ENCODE measurements at regions not wholly inside any gene's neighbourhood (a gene's known extent, or its start where the extent isn't known, plus 50 kb on each side); places are given as distances from the start of the nearest gene placed in this dataset.
"Not testable (repeated sequence)": the region's sequence is repeated elsewhere in the genome, so short reads cannot be mapped to it uniquely, and the experiment has no call there.

DNA sequence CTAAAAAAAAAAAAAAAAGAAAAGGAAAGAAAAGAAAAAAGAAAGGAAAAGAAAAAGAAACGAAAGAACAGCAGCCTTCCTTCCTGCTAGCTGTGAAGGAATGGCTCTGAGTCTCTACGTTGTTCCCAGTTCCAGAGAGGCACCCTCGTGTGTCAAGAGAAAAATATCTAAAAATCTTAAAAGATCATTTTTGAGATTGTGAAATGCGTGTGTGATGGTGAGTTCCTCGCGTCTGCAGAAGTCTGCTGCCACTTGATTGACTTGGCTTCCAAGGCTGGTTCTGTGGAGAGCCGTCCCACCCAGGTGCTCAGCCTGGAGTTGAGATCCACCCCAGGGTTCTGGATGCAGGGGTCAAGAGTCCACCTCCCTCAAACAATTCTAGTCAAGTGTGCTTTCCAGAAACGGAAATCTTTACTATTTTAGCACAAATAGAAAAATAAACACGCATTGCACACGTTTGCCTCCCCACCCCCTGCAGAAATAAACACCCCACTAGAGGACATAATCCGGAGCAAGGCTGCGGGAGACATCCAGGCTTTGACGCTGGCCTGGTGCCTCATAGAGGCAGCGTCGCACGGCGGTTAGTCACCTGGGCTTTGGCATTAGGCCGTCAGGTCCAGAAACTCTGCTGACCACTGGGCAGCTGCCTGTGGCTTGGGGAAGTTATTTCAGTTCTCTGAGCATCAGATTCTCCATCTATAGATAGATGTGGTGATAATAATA, 265.4 kb downstream of the FAM43A start:
- DNase-seq, result no peak

DNA sequence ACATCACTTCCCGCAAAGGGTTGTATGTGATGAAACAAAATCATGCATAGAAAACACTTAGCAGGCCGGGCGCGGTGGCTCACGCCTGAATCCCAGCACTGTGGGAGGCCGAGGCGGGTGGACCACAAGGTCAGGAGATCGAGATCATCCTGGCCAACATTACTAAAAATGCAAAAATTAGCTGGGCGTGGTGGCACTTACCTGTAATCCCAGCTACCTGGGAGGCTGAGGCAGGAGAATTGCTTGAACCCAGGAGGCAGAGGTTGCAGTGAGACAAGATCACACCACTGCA, 265.9 kb downstream of the FAM43A start:
- DNase-seq, result not testable (repeated sequence)

DNA sequence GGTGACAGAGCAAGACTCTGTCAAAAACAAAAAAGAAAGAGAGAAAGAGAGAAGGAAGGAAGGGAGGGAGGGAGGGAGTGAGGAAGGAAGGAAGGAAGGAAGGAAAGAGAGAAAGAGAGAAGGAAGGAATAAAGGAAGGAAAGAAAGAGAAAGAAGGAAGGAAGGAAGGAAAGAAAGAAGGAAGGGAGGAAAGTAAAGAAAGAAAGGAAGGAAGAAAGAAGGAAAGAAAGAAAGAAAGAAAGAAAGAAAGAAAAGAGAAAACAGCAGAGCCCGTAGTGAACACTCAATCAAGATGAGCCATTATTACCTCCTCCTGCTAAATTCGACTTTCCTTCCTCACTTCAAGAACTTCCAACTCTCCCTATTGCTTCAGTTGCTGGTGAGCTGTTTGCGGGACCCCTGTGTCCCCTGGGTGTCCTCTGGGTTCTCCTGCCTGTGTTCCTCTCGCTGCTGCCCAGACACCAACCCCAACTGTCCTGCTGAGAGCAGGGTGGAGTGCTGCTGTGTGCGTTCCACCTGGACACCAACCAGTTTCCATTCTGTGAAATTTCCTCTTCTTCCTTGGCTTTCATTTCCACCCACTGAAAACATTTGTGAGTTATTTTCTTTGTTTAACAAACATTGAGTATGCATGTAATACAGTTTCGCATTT, 266.4 kb downstream of the FAM43A start:
- no peak for DNase-seq

DNA sequence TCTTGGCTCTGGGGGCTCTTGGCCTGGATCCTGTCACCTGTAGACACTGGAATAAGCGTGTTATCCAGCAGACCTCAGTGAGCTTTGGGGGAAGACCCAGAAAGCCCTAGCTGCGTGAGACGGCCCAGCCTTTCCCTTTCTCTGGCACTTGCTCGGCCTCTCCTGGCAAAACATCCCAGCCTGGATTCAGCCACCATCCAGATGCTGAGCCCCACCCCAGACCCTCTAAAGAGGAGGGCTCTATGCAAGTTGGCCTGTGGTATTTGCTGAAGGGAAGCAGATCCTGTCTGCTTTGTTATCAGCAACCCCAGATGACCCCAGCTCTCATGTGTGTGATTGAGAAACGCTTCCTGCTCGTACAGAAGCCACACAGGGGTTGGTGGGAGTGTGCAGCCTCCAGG, 267.2 kb downstream of the FAM43A start:
- no peak for DNase-seq

DNA sequence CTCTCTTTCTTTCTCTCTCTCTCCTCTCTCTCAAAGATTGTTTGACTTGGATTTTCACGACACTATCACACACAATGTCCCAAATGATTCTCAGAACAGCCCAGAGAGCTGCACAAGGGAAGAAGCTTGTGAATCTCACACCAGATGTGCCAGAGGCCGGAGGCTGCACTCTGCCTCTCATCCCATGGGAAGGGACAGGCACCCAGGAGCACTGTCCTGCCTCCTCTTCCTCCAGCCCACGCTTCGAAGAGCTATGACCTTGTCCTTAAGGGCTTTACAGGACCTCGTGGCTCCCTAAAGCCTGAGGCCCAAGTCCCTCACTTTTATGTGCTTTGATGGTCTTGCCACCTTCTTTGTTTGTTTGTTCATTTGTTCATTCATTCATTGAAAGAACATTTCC, 267.6 kb downstream of the FAM43A start:
- no peak for DNase-seq

DNA sequence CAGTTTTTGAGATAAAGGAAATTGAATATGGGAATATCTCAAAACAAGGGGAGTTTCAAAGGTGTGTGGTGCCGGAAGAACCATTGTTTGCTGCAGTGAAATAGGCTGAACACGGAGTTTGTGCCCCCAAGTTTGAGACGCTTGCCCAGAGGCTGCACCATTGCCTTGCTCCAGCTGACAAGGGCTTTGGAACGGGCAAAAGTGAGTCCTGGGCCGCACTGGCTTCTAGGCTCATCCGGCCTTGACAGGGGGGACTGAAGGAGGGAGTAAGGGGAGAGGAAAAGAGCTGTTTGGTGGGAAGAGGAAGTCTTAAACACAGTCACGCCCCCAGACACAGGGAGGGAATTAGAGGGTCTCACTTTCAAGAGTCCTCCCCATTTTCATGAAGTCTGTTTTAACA, 269.9 kb downstream of the FAM43A start:
- DNase-seq, result no peak

DNA sequence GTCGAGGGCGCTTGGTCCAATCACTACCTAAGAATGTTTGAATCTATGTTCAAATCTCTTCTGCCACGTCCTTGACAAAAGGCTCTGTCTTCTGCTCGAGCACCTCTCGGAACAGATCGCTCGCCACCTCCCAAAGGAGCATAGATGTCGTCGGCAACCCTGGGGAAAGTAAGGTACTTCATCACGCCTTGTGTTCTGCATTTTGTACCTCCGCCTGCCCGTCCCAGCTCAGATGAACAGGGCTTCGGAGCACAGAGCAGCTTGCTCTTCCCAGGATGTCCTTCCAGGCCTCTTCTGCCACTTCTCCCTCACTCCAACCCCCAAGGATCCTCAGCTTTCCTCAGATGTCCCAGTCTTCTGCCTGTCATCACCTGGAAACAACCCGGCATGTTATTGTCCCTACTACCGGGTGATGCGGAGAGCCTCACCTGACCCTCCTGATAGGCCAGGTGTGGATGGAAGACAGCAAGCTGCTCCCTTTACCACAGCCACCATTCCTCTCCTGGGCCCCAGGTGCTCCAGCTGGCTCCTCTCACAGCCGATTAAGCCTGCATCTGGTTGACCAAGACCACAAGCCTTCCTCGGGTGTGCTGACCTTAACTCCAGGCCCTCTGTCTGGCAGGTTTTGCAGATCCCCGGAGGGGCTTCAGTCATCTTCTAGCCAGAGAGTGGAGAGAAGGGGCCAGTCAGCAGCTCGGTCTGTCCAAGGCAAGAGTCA, 270.5 kb downstream of the FAM43A start:
- DNase-seq, result no peak

DNA sequence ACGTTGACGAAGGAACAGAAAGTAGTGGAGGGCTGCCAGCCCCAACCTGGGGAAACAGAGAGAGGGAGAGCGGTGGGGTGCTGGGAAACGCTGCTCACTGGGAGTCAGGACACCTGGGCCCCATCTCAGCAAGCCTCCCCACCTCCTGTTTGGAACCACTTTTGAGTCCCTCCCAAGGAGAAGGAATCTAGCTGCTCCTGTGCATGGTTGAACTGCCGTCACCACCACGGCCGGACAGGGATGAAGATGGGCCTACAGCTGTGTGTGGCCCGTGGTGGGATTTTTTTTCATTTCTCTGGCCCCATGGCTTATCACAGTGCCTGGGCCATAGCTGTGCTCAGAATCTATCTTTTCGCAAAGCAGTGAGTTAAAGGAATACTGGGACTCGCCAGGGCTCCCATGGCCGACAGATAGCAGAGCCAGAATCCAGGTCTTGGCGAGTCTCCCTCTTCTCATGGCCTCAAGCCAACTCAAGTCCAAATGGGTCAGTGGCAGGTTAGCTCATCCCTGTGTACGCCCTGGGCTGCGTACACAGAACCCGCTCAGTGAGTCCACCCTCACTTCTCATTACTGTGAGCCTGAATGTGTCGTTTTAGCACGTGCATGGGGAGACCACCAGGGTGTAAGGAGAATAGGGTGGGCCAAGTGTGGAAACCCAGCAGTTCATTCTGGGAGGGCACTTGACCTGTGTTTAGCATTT, 271.2 kb downstream of the FAM43A start:
- DNase-seq, result peak in 1 of 14 donors; percentile 27

DNA sequence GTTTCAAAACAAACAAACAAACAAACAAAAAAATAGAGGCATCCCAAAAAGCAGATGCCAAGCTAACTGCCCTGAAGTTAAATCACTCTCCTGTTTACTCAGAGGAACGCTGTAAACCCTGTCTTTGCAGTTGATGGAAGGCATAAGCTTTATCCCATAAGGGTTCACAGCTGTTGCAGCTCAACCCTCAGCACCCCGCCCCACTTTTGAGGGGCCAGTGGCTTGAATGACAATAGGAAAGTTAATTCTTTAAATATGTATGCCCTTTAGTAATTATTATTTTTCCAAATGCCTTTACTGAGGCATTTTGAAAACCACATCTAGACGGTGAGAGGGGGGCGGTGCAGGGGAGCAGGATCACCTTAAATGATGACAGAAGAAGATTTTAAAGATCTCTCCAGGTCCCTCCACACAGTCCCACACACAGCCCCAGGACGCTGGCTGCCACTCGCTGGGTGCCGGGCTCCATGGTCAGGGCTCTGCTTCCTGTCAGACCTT, 272.1 kb downstream of the FAM43A start:
- no peak for DNase-seq

DNA sequence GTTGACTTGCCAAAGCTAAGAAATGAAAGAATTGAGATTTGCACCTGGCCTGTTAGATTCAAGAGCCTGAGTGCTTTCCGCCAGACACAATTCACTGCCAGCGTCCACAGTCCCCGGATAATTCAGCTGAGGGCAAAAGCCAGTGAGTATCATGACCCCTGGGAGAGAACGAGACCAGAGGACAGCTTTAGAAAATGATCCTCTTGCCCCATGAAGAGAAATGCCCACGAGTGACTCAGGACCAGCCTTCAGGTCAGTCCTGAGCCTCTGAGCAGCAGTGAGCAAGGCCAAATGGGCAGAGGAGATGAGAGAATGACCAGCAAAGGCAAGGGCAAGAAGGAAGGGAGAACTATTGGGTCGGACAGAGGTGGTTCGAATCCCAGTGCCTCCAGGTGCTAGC, 273.5 kb downstream of the FAM43A start:
- DNase-seq, result no peak

DNA sequence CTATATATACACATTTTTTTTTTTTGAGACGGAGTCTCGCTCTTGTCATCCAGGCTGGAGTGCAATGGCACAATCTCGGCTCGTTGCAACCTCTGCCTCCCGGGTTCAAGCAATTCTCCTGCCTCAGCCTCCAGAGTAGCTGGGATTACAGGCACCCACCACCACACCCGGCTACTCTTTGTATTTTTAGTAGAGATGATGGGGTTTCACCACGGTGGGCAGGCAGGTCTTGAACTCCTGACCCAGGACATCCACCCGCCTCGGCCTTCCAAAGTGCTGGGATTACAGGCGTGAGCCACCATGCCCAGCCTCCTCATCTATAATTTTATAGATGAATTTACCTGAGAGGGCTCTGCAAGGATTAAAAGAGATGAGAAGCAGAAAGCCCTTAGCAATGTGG, 274.0 kb downstream of the FAM43A start:
- DNase-seq, result not testable (repeated sequence)

DNA sequence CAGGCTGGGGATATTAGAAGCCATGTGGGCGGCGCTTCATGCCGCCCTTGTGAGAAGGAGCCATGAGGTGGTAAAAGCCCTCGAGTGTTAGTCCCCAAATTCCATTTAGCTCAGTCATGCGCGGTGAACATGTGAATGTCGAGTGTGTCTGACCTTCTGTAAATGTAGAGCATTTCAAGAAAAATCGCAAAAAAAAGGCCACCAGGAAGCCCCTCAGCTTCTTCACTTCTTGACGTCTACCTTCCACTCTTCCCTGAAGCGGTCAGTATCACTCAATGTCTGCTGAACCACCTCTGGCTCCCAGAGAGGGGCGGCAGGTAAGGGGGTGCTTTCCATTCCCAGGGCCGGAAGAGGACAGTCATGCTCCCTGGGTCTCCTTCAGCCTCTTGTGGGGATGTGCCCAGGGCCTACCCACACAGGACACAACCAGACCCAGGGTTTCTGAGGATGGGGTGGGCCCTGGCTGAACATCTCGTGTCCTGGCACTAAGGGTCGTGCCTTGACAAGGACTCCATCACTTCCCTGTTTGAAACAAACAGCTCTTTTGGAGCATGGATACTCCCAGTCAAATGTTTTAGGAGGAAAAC, 274.9 kb downstream of the FAM43A start:
- DNase-seq, result no peak

DNA sequence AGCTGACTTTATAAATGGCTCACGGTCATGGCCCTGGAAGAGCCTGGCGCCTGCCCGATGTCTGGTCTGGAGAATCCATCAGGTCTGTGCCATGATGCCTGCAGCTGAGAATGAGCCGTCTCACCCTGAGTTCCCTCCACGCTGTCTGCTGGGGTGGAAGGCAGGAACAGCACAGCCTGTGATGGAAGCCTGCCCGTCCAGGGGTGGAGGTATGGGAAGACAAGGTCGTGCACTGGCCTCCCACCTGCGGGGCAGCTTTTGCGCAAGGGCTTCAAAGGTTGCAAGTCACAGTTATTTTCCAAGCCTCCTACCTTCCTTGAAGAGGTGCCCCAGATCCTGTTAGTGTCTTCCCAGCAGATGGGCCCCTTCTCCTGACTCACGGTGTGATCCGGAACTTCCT, 275.5 kb downstream of the FAM43A start:
- DNase-seq, result no peak

DNA sequence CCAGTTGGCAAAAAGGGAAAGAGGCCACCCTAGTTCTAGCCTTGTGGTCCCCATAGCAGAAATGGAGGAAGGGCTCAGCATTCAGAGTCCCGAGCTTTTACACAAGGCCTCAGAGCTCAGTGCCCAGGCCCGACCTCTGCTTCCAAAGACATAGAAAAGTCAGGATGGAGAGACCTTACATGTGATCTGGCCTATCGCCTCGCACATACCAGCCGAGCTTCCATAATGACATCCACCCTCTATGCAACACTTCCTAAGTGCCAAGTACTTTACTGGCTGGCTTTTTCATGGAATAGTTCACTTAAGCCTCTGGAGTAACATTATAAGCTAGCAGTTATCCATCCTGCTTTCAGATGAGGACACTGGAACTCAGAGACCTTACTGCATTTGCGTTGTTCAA, 275.9 kb downstream of the FAM43A start:
- DNase-seq, result no peak

DNA sequence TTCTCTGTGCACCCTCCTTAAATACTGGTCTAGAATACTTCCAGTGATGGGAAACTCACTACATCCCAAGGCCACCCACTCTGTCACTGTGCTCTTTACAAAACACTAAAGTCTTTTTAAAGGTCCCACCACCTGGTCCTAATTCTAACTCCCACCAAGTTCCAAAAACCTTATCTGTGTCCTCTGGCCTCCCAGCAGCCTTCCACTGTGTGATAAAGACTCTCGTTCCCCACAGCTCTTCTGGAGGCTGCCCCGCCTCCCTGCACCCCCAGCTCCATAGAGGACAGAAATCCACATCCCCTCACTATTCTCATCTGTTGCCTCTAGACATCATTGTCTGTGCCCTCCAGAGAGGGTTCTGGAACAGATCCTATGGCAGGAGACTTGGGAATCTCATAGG, 276.4 kb downstream of the FAM43A start:
- DNase-seq, result no peak

DNA sequence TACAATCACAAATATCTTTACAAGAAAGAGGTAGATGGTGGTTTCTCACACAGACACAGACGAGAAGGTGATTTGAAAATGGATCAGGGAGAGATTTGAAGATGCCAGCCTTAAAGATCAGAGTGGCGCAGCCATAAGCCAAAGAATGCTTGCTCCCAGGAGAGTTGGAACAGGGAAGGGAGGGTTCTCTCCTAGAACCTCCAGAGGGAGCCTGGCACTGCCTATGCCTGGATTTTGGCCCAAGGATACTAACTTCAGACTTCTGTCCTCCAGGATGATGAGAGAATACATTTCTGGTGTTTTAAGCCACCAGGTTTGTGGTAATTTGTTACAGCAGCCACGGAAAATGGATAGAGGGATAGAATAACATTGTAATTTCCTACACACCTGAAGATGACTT, 279.1 kb downstream of the FAM43A start:
- DNase-seq, result no peak

DNA sequence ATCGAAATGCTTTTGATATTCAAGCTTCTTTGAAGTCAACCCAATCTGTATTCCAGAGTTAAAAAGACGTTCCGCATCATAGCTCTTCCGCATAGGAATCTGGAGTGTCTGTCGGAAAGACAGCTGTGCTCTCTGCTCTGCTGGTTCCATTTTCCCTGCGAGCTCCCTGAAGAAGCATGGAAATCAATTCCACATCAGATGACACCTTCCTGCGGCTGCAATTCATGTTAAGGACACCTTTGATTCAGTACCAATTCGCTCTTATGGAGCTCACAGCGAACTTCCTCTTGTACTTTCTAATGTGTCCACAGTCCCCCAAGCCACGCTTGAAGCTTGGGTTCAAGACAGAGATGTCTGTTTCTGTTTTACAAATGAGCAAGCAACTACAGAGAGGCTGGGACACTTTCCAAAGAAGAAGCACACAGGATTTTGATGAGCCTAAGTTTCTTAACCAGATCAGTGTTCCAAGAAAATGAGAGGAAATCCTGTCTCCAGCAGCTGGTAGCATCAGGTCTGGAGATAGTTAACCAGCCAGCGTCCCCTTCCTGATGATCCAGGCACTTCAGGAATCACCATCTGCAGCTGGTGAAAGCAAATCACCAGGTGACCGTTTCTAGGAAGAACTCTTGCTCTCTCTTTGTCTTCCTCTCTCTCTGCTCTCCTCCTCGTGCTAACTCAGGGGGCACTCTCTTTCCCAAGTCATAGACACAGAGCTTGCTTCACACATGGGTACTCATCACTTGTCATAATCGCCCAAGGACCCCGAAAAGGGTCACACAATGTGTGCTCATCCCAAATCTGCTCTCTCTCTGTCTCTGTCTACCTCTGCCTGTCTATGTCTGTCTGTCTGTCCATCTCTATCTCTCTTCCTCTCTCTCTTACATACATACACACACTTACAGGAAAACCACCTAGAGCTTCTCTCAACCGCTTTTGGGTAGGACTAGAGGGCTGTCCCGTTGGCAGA, 281.8 kb downstream of the FAM43A start:
- DNase-seq, result no peak

DNA sequence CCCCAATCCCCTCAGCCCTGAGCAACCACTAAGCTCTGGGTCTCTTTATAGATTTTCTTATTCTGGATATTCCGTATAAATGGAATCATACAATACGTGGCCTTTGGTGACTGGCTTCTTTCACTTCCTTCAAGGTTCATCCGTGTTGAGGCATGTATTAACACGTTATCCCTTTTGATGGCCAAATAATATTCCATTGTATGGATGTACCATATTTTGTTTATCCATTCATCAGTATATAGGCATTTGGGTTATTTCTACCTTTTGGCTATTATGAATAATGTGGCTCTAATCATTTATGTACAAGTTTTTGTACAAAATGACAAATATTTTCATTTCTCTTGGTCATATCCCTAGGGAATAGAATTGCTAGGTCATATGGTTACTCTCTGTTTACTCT, 284.4 kb downstream of the FAM43A start:
- DNase-seq, result no peak

DNA sequence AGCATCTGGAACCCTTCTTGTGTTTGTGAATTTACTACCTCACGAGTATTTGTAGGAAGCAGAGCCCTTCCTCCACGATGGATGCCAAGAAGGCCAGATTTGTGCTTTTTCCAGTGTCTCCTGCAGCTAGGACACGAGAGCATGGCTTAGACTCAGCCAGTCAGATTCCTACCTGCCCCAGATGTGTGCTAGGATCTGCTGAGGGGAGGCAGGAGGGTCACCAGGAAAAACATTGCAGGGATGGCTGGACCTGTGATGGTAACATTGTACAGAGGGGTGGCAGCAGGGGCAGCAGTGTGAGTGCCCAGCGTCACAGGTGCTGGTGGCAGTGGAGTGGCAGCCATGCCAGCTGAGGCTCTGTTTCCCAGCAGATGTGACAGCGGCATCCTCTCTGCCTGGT, 285.3 kb downstream of the FAM43A start:
- DNase-seq, result no peak

DNA sequence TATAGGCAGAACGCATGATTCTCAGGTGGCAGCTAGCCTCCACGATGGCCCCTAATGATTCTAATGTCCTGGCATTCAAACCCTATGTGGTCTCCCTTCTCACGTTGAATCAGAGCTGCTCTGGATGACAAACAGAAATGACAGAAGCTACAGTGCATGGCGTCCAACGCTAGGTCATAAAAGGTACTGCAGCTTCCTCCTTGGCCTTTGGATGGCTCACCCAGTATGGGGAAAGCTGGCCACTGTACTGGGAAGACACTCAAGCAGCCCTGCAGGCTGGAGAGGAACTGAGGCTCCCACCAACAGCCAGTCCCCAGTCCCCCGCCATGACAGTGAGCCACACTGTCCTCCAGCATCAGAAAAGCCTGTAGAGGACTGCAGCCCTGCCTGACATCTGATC, 286.3 kb downstream of the FAM43A start:
- DNase-seq, result no peak

DNA sequence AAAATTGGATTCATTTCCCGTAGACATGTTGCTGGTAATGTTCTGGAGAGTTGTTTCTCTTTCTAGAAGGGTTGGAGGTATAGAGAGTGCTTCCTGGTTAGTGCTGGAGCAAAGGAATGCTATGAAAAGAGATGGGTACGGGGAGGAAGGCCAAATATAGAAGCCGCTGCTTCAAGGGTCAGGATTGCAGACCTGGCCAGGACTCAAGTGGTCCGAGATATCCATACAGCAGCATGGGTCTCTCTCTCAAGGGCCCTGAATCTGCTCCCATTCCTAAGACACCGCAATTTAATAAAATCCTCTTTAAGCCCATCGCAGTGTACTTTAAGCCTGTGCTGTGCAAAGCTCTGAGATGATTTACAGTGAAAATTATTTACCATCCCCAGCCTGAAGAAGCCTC, 287.0 kb downstream of the FAM43A start:
- DNase-seq, result no peak
